Left ventricle myocardium inferior (tissue), 1 donor: ENCODE measurements at regions not wholly inside any gene's neighbourhood (a gene's known extent, or its start where the extent isn't known, plus 50 kb on each side); places are given as distances from the start of the nearest gene placed in this dataset.
"Not testable (repeated sequence)": the region's sequence is repeated elsewhere in the genome, so short reads cannot be mapped to it uniquely, and the experiment has no call there.

Experiments
- DNase-seq: peaks from one replicate; pipeline ENCODE4 v3.0.0-alpha.2; 2020
- H3K27ac ChIP-seq: fragments of 200-600 bp; replicated peaks from 2 replicates; pipeline ENCODE4 v1.8.0; 2021
- H3K27me3 ChIP-seq: fragments of 200-600 bp; 2 replicates; pipeline ENCODE4 v1.8.0; 2021; ENCODE audit warnings: low read depth
- H3K36me3 ChIP-seq: fragments of 200-600 bp; 2 replicates; pipeline ENCODE4 v1.8.0; 2021
- H3K4me1 ChIP-seq: fragments of 200-600 bp; 2 replicates; pipeline ENCODE4 v1.8.0; 2021
- H3K4me3 ChIP-seq: fragments of 200-600 bp; 2 replicates; pipeline ENCODE4 v1.8.0; 2021; ENCODE audit warnings: mild to moderate bottlenecking, moderate library complexity
- H3K9me3 ChIP-seq: fragments of 200-600 bp; replicated peaks from 2 replicates; pipeline ENCODE4 v1.8.0; 2021
- CTCF ChIP-seq: fragments of 200-600 bp; IDR thresholded peaks from 2 replicates; pipeline ENCODE4 v1.8.0; 2021; ENCODE audit warnings: antibody characterized with exemption, mild to moderate bottlenecking, borderline replicate concordance
- intact Hi-C: fragments of 100-400 bp; cut with micrococcal nuclease; formaldehyde crosslinking; loops from one replicate; pipeline ENCODE4 v1.11.0; 2022
- donor health status: DM: no; HTN: yes; CAD: no; lungs with severe emphysema.

DNA sequence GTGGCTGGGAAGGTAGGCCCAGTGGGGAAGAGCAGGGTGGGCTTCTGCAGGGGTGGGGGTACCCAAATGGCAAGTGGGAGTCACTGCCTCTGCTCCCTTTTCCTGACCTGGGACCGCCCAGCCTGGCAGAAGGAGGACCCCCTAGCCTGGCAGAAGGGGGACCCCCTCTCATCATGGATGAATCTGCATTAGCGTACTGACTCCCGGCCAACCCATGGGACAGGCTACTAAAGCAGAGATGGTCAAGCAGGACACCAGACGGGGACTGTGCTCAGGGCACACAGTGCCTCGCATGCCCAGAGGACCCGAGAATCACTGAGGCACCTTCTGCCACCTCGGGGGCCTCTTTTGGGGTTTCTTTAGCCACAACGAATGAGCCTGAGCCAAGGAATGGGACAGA, 577.5 kb downstream of the GLRX3 start:
- intact Hi-C loops = no loop called here
- Histone ChIP-seq H3K9me3 (no peaks in the 10 kb centered on the region), H3K27ac (no peak overlapping the region), H3K4me1 (no peaks in the 10 kb centered on the region), H3K4me3 (no peak overlapping the region), H3K27me3 (peaks cover 79% of the 10 kb centered on the region), H3K36me3 (no peaks in the 10 kb centered on the region)
- DNase-seq = no peak
- no peak for TF ChIP-seq CTCF

- intact Hi-C loops = no loop called here
- TF ChIP-seq CTCF = no peak
These were observed 578.7 kb downstream of the GLRX3 start for GRCh38 chr10:130714742-130715467.

GRCh38 chr10:130715686-130716670, 579.8 kb downstream of the GLRX3 start:
- Histone ChIP-seq H3K9me3 (no peaks in the 10 kb centered on the region), H3K27me3 (peaks cover 68% of the 10 kb centered on the region), H3K27ac (no peak overlapping the region), H3K36me3 (no peaks in the 10 kb centered on the region), H3K4me1 (no peaks in the 10 kb centered on the region), H3K4me3 (no peak overlapping the region)
- TF ChIP-seq CTCF = no peak
- intact Hi-C loops = no loop called here
- no peak for DNase-seq

More at GRCh38 chr10:130714742-130715467, 578.7 kb downstream of the GLRX3 start:
- no peak for DNase-seq
- H3K27me3 ChIP-seq = peaks cover 79% of the 10 kb centered on the region
- no peak overlapping the region for H3K27ac ChIP-seq
- no peak overlapping the region for H3K4me3 ChIP-seq
- no peaks in the 10 kb centered on the region for H3K9me3 ChIP-seq
- H3K36me3 ChIP-seq = no peaks in the 10 kb centered on the region
- H3K4me1 ChIP-seq = no peaks in the 10 kb centered on the region

- intact Hi-C loops = no loop called here
- Histone ChIP-seq H3K27ac (no peak overlapping the region), H3K27me3 (peaks cover 61% of the 10 kb centered on the region), H3K36me3 (no peaks in the 10 kb centered on the region), H3K9me3 (no peaks in the 10 kb centered on the region), H3K4me1 (no peaks in the 10 kb centered on the region), H3K4me3 (no peak overlapping the region)
- DNase-seq = no peak
- no peak for TF ChIP-seq CTCF
These were observed 580.9 kb downstream of the GLRX3 start for GRCh38 chr10:130717083-130717482.

DNA sequence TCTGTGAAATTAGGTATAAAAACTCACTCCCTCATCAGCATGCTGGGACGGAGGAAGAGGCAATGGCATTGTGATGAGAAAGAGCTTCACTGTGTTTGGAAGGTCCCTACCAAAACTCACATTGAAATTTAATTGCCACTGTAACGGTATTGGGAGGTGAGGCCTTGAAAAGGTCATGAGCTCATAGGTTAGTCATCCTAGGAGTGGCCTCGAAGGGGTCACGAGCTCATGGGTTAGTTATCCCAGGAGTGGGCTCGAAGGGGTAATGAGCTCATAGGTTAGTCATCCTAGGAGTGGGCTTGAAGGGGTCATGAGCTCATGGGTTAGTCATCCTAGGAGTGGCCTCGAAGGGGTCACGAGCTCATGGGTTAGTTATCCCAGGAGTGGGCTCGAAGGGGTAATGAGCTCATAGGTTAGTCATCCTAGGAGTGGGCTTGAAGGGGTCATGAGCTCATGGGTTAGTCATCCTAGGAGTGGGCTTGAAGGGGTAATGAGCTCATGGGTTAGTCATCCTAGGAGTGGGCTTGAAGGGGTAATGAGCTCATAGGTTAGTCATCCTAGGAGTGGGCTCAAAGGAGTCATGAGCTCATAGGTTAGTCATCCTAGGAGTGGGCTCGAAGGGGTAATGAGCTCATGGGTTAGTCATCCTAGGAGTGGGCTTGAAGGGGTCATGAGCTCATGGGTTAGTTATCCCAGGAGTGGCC, 582.7 kb downstream of the GLRX3 start:
- intact Hi-C loops, H3K9me3 ChIP-seq, H3K4me1 ChIP-seq, H3K27ac ChIP-seq, H3K4me3 ChIP-seq, H3K36me3 ChIP-seq, DNase-seq: not testable (repeated sequence)
- H3K27me3 ChIP-seq = peaks cover 58% of the 10 kb centered on the region
